ENCODE measurements at regions not wholly inside any gene's neighbourhood (a gene's known extent, or its start where the extent isn't known, plus 50 kb on each side); places are given as distances from the start of the nearest gene placed in this dataset.

GRCh38 chr5:123671042-123671441 lies 159.1 kb downstream of the CSNK1G3 start:
- CTCF ChIA-PET: interaction anchor here (0.7 to 3.7 kb wide), 24 partner anchors 85 to 1699 kb away, joined by 3 to 16 read pairs (median 3); partner anchors contain the start of gene ZNF608
- TF ChIP-seq EZH2 (IDR thresholded peaks at IDR 0.05; ENCODE audit: borderline replicate concordance, low read depth, low read length, severe bottlenecking) (no peak), JUN (IDR thresholded peaks at IDR 0.05; ENCODE audit: borderline replicate concordance, insufficient read depth, insufficient read length, low read depth) (no peak), GATA2 (IDR thresholded peaks at IDR 0.05; ENCODE audit: insufficient read depth, insufficient read length, low read depth, low read length) (no peak), POLR2AphosphoS5 (IDR thresholded peaks at IDR 0.05; ENCODE audit: insufficient read depth, low read depth, low read length) (no peak), CTCF (IDR thresholded peaks at IDR 0.05; ENCODE audit: extremely low read depth in 1 of 2, insufficient read depth in 1 of 2, low read depth in 1 of 2, low read length in 2 of 2) (peak; percentile 52 to 57), MYC (IDR thresholded peaks at IDR 0.05; ENCODE audit: low read depth, low read length) (no peak), POLR2A (IDR thresholded peaks at IDR 0.05; ENCODE audit: low read depth, low read length) (no peak), MAX (IDR thresholded peaks at IDR 0.05; ENCODE audit: insufficient read depth, insufficient read length) (no peak), FOS (IDR thresholded peaks at IDR 0.05; ENCODE audit: borderline replicate concordance, insufficient read depth, low read length) (no peak)
- FAIRE-seq (peak; percentile 35), DNase-seq (ENCODE audit: low read depth, low spot score) (peak; percentile 68)
- H3K9ac ChIP-seq (replicated peaks; ENCODE audit: extremely low read depth, insufficient read depth, low read length): no peak overlapping the region
- no peak overlapping the region for H2AFZ ChIP-seq (ENCODE audit: low read depth, low read length)
- H3K27ac ChIP-seq (ENCODE audit: insufficient read depth, low read depth, low read length): no peak overlapping the region
- H3K36me3 ChIP-seq (ENCODE audit: control insufficient read depth in 2 of 2, extremely low read depth in 1 of 2, insufficient read depth in 2 of 2, low read length in 2 of 2): no peaks in the 10 kb centered on the region
- no peaks in the 10 kb centered on the region for H3K9me1 ChIP-seq (replicated peaks; ENCODE audit: control insufficient read depth, extremely low read depth, insufficient read depth, low read length)
- POLR2A ChIA-PET: interaction anchor here (1.1 kb wide), 1 partner anchor 926 kb away, joined by 4 read pairs; no protein-coding TSS in a partner anchor
- no peaks in the 10 kb centered on the region for H3K9me3 ChIP-seq (replicated peaks; ENCODE audit: control insufficient read depth, insufficient read depth, low read length)
- H3K27me3 ChIP-seq (ENCODE audit: control insufficient read depth in 2 of 2, insufficient read depth in 2 of 2, low read length in 2 of 2): no peaks in the 10 kb centered on the region
- no peak overlapping the region for H3K4me2 ChIP-seq (ENCODE audit: insufficient read depth, low read length)
- H3K4me3 ChIP-seq (replicated peaks in 1 of 3; ENCODE audit: insufficient read depth in 1 of 3, low read depth in 1 of 3, low read length in 3 of 3): no peak overlapping the region
- dilution Hi-C loops (cut with MboI; ENCODE audit: extremely low pct_ligation_motif_present, low sequenced_read_pairs) (no loop called here), intact Hi-C loops (cut with micrococcal nuclease) (loop anchor here (1.0 to 10.0 kb wide), 9 partner anchors 144 to 1742 kb away; partner anchors contain the start of gene ZNF608)
- no peaks in the 10 kb centered on the region for H4K20me1 ChIP-seq (replicated peaks; ENCODE audit: control insufficient read depth, extremely low read depth, insufficient read depth, low read length)
- H3K4me1 ChIP-seq (ENCODE audit: control insufficient read depth, extremely low read depth, insufficient read depth, low read length): no peaks in the 10 kb centered on the region
- H3K79me2 ChIP-seq (ENCODE audit: control insufficient read depth, insufficient read depth, low read length): no peaks in the 10 kb centered on the region
- BruUV-seq (replicated peaks): no TSS peak

Data from endothelial cell of umbilical vein (primary cell).